Endothelial cell (in vitro differentiated cells): ENCODE measurements at regions not wholly inside any gene's neighbourhood (a gene's known extent, or its start where the extent isn't known, plus 50 kb on each side); places are given as distances from the start of the nearest gene placed in this dataset.

ENCODE experiments used
- DNase-seq: peaks from one replicate; pipeline ENCODE4 v3.0.0; 2021; ENCODE audit warnings: low spot score
- H3K27ac Mint-ChIP-seq: one replicate; pipeline ENCODE4 v1.8.0; 2021; ENCODE audit warnings: mixed read lengths, inconsistent platforms; ENCODE audit not compliant: unreplicated experiment
- H3K27me3 Mint-ChIP-seq: one replicate; pipeline ENCODE4 v1.8.0; 2021; ENCODE audit warnings: mild to moderate bottlenecking, moderate library complexity, mixed read lengths, inconsistent platforms; ENCODE audit not compliant: unreplicated experiment
- H3K36me3 Mint-ChIP-seq: one replicate; pipeline ENCODE4 v1.8.0; 2021; ENCODE audit warnings: mild to moderate bottlenecking, low read depth, mixed read lengths, inconsistent platforms; ENCODE audit not compliant: unreplicated experiment
- H3K4me1 Mint-ChIP-seq: one replicate; pipeline ENCODE4 v1.8.0; 2021; ENCODE audit warnings: mild to moderate bottlenecking, mixed read lengths, inconsistent platforms; ENCODE audit not compliant: unreplicated experiment
- H3K4me3 Mint-ChIP-seq: one replicate; pipeline ENCODE4 v1.8.0; 2021; ENCODE audit warnings: mild to moderate bottlenecking, mixed read lengths, inconsistent platforms; ENCODE audit not compliant: unreplicated experiment
- H3K9me3 Mint-ChIP-seq: one replicate; pipeline ENCODE4 v1.8.0; 2021; ENCODE audit warnings: mixed read lengths, inconsistent platforms; ENCODE audit not compliant: unreplicated experiment
- TF ChIP-seq, protein P1 (sequence below): fragments of 200-600 bp; sonication (generic); IDR thresholded peaks from one replicate; pipeline ENCODE4 v1.5.0; 2021; ENCODE audit warnings: antibody characterized with exemption; ENCODE audit not compliant: unreplicated experiment

DNA sequence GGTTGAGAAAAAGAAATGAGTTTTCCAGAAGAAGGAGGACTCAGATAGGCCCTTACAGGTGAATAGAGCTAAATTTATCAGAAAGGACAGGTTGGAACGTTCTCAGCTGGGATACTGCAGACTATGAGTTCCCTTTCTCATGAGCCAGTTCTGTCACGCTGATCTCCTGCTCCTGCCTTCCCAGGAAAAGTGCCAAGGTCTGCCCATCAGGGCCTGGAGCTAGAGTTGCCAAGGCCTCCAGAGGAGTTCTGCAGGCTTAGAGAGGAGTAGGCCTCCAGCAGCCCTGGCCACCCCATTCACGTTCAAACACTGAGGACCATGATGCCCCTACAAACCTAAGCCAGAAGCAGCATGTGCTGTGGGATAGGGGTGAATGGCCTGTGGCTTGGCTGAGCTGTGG is 126.8 kb upstream of the TNR start:
- no peak overlapping the region for H3K27ac Mint-ChIP-seq
- TF ChIP-seq, protein P1, sequence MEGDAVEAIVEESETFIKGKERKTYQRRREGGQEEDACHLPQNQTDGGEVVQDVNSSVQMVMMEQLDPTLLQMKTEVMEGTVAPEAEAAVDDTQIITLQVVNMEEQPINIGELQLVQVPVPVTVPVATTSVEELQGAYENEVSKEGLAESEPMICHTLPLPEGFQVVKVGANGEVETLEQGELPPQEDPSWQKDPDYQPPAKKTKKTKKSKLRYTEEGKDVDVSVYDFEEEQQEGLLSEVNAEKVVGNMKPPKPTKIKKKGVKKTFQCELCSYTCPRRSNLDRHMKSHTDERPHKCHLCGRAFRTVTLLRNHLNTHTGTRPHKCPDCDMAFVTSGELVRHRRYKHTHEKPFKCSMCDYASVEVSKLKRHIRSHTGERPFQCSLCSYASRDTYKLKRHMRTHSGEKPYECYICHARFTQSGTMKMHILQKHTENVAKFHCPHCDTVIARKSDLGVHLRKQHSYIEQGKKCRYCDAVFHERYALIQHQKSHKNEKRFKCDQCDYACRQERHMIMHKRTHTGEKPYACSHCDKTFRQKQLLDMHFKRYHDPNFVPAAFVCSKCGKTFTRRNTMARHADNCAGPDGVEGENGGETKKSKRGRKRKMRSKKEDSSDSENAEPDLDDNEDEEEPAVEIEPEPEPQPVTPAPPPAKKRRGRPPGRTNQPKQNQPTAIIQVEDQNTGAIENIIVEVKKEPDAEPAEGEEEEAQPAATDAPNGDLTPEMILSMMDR: no peak
- H3K36me3 Mint-ChIP-seq: no peaks in the 10 kb centered on the region
- DNase-seq: no peak
- no peaks in the 10 kb centered on the region for H3K9me3 Mint-ChIP-seq
- H3K27me3 Mint-ChIP-seq: no peaks in the 10 kb centered on the region
- no peaks in the 10 kb centered on the region for H3K4me1 Mint-ChIP-seq
- H3K4me3 Mint-ChIP-seq: no peak overlapping the region

DNA sequence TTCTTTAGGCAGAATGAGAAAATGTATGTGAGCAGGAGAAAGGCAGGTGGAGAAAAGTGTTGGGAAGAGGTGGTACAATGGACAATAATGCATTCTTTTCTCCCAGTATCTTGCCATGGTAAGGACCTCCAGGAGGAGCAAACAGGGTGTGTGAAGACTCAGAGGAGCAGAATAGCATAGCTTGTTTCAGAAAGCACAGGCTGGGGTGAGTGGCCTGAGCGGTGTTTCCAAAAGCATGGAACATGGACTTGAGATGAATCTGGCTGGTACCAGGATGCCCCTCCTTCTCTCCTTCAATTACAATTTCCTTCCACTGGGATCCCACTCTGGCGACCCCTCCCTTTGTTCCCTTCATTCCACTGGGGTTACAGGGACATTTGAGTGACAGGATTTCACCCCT is 123.4 kb upstream of the TNR start:
- H3K9me3 Mint-ChIP-seq: no peaks in the 10 kb centered on the region
- TF ChIP-seq, protein P1: no peak
- H3K4me1 Mint-ChIP-seq: no peaks in the 10 kb centered on the region
- no peak for DNase-seq
- H3K27ac Mint-ChIP-seq: no peak overlapping the region
- no peaks in the 10 kb centered on the region for H3K36me3 Mint-ChIP-seq
- H3K4me3 Mint-ChIP-seq: no peak overlapping the region
- peaks cover 5% of the 10 kb centered on the region for H3K27me3 Mint-ChIP-seq

DNA sequence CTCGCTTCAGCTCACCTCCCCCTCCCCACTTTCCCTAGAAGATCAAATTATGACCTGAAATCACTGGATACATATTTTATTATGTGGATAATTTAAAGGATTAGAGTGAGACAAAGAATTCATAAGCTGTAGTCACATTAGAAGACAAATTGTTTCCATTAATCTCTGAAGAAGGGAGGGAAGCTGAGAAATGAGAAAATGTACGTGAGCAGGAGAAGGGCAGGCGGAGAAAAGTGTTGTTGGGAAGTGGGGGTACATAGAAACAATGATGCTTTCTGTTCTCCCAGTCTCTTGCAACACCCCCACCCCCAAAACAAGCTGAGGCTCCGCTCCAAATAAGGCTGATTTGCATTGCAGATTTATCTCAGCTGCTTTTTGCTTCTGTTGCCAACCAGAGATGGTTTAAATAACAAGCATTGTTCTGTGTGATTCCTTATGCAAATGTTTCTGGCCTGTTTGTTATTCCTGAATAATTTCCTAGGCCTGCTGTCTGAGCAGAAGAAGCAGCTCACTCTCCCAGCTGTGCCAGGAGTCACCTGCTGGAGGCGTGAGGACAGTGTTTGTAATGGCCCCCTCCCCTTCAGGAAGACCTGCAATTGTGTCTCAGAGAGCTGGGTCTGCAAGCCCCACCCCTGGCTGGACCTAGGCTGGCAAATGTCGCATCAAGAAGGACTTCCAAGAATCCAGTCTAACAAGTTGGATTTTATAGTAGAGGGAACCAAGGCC is 121.8 kb upstream of the TNR start:
- no peak for DNase-seq
- Mint-ChIP-seq H3K4me1 (no peaks in the 10 kb centered on the region), H3K27ac (no peak overlapping the region), H3K9me3 (no peaks in the 10 kb centered on the region), H3K36me3 (no peaks in the 10 kb centered on the region), H3K27me3 (peaks cover 5% of the 10 kb centered on the region), H3K4me3 (no peak overlapping the region)
- TF ChIP-seq, protein P1: no peak

DNA sequence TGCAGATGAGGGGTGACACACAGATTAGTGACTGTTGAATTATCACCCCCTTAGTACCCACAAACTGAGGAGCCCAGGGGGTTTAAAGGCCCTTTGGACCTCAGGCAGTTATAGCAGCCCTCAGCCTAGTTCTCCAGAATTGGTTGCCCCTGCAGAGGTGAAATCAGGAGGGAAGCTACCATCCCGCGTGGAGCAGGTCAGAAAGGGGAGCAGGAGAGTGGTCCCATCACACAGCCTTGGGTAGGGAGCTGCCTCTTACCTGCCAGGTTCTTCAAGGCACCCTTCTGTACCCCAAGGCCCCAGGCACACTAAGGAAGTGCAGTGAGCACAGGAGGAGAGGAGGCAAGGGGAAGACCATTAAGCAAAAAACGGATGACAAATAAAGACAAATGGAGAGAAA is 121.2 kb upstream of the TNR start:
- Mint-ChIP-seq H3K4me1 (no peaks in the 10 kb centered on the region), H3K9me3 (no peaks in the 10 kb centered on the region), H3K27me3 (peaks cover 5% of the 10 kb centered on the region), H3K36me3 (no peaks in the 10 kb centered on the region), H3K4me3 (no peak overlapping the region), H3K27ac (no peak overlapping the region)
- DNase-seq: no peak
- TF ChIP-seq, protein P1: no peak

DNA sequence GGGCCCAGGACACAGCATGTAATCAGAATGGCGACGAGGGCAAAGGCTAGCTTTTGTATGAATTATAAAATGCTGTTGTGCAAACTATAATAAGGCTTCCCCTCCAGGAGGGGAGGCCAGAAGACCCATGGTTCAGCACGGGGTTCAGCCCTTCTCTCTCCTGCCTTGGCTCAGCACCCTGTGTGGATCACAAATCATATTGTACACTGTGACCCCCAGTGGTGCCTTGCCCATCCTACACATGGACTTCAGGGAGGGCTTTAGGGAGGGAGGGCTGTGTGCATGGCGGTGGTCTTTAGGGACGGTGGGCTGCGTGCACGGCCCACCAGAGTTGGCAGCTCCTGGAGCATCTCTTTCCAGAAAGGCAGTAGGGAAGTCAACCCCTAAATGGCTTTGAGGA is 120.8 kb upstream of the TNR start:
- no peaks in the 10 kb centered on the region for H3K9me3 Mint-ChIP-seq
- H3K27ac Mint-ChIP-seq: no peak overlapping the region
- DNase-seq: no peak
- peaks cover 5% of the 10 kb centered on the region for H3K27me3 Mint-ChIP-seq
- no peak overlapping the region for H3K4me3 Mint-ChIP-seq
- H3K4me1 Mint-ChIP-seq: no peaks in the 10 kb centered on the region
- TF ChIP-seq, protein P1: no peak
- no peaks in the 10 kb centered on the region for H3K36me3 Mint-ChIP-seq
